ENCODE measurements at regions not wholly inside any gene's neighbourhood (a gene's known extent, or its start where the extent isn't known, plus 50 kb on each side); places are given as distances from the start of the nearest gene placed in this dataset.

GRCh38 chr18:46356278-46357033 lies 252.3 kb downstream of the HAUS1 start:
- DNase-seq, result no peak
- TF ChIP-seq EZH2phosphoT487 (IDR thresholded peaks at IDR 0.05; ENCODE audit: insufficient read depth, low read depth), result no peak
- no peak for TF ChIP-seq EZH2 (IDR thresholded peaks at IDR 0.05; ENCODE audit: insufficient read depth, poor library complexity, severe bottlenecking)

GRCh38 chr18:46360102-46360699 lies 256.0 kb downstream of the HAUS1 start:
- WGBS, 2 experiments (ENCODE audit: low coverage in 1 of 2, low lambda C conversion rate in 2 of 2, missing lambda C conversion rate in 2 of 2), result 34 to 53% methylated on average over 3 to 4 of the region's 4 CpGs
- Histone ChIP-seq H3K9me3 (ENCODE audit: low read depth) (no peaks in the 10 kb centered on the region), H3K9me2 (ENCODE audit: insufficient read depth) (no peaks in the 10 kb centered on the region), H2AFZ (no peak overlapping the region), H3K27me3 (replicated peaks; ENCODE audit: insufficient read depth) (no peaks in the 10 kb centered on the region; the same call in 1 of the 2 replicates), H3K4me1 (ENCODE audit: insufficient read depth) (no peaks in the 10 kb centered on the region), H3K27ac (no peak overlapping the region), H3K36me3 (ENCODE audit: low read depth) (no peaks in the 10 kb centered on the region), H3K4me2 (ENCODE audit: unreplicated experiment) (no peak overlapping the region), H3K4me3 (no peak overlapping the region), H3K9ac (no peak overlapping the region), H4K20me1 (ENCODE audit: insufficient read depth) (no peaks in the 10 kb centered on the region), H3F3A (ENCODE audit: insufficient read depth) (no peaks in the 10 kb centered on the region), H3K79me2 (ENCODE audit: insufficient read depth) (no peaks in the 10 kb centered on the region)
- DNase-seq, result no peak
- TF ChIP-seq EZH2 (IDR thresholded peaks at IDR 0.05; ENCODE audit: insufficient read depth, poor library complexity, severe bottlenecking) (no peak), EZH2phosphoT487 (IDR thresholded peaks at IDR 0.05; ENCODE audit: insufficient read depth, low read depth) (no peak)
- in situ Hi-C loops (cut with MboI), result no loop called here

More at GRCh38 chr18:46356278-46357033, 252.3 kb downstream of the HAUS1 start:
- H3K4me2 ChIP-seq (ENCODE audit: unreplicated experiment), result no peak overlapping the region
- no peaks in the 10 kb centered on the region for H3K9me3 ChIP-seq (ENCODE audit: low read depth)
- no peaks in the 10 kb centered on the region for H3K4me1 ChIP-seq (ENCODE audit: insufficient read depth)
- no peaks in the 10 kb centered on the region for H3F3A ChIP-seq (ENCODE audit: insufficient read depth)
- no peaks in the 10 kb centered on the region for H3K79me2 ChIP-seq (ENCODE audit: insufficient read depth)
- WGBS, 2 experiments (ENCODE audit: low coverage in 1 of 2, low lambda C conversion rate in 2 of 2, missing lambda C conversion rate in 2 of 2), result 44 to 48% methylated on average over 9 of the region's 9 CpGs
- H3K9me2 ChIP-seq (ENCODE audit: insufficient read depth), result no peaks in the 10 kb centered on the region
- H3K27me3 ChIP-seq (replicated peaks; ENCODE audit: insufficient read depth), result no peaks in the 10 kb centered on the region; the same call in 1 of the 2 replicates
- no peaks in the 10 kb centered on the region for H4K20me1 ChIP-seq (ENCODE audit: insufficient read depth)
- no peak overlapping the region for H3K4me3 ChIP-seq
- H3K9ac ChIP-seq, result no peak overlapping the region
- in situ Hi-C loops (cut with MboI), result no loop called here
- no peaks in the 10 kb centered on the region for H3K36me3 ChIP-seq (ENCODE audit: low read depth)
- no peak overlapping the region for H3K27ac ChIP-seq
- H2AFZ ChIP-seq, result no peak overlapping the region

- in situ Hi-C loops (cut with MboI), result no loop called here
Measured at GRCh38 chr18:46360866-46361265, 256.7 kb downstream of the HAUS1 start.

GRCh38 chr18:46362533-46362932 lies 258.3 kb downstream of the HAUS1 start:
- 38 to 47% methylated on average over 4 of the region's 4 CpGs for WGBS, 2 experiments (ENCODE audit: low coverage in 1 of 2, low lambda C conversion rate in 2 of 2, missing lambda C conversion rate in 2 of 2)
- DNase-seq, result no peak
- in situ Hi-C loops (cut with MboI), result no loop called here

More at GRCh38 chr18:46360866-46361265, 256.7 kb downstream of the HAUS1 start:
- Histone ChIP-seq H3K36me3 (ENCODE audit: low read depth) (no peaks in the 10 kb centered on the region), H3K9me3 (ENCODE audit: low read depth) (no peaks in the 10 kb centered on the region), H3F3A (ENCODE audit: insufficient read depth) (no peaks in the 10 kb centered on the region), H3K4me1 (ENCODE audit: insufficient read depth) (no peaks in the 10 kb centered on the region), H3K27me3 (replicated peaks; ENCODE audit: insufficient read depth) (no peaks in the 10 kb centered on the region; the same call in 1 of the 2 replicates), H4K20me1 (ENCODE audit: insufficient read depth) (no peaks in the 10 kb centered on the region), H3K27ac (no peak overlapping the region), H2AFZ (no peak overlapping the region), H3K79me2 (ENCODE audit: insufficient read depth) (no peaks in the 10 kb centered on the region), H3K4me3 (no peak overlapping the region), H3K9ac (no peak overlapping the region), H3K4me2 (ENCODE audit: unreplicated experiment) (no peak overlapping the region), H3K9me2 (ENCODE audit: insufficient read depth) (no peaks in the 10 kb centered on the region)
- 0 to 4% methylated on average over 3 of the region's 3 CpGs for WGBS, 2 experiments (ENCODE audit: low coverage in 1 of 2, low lambda C conversion rate in 2 of 2, missing lambda C conversion rate in 2 of 2)
- DNase-seq, result no peak
- TF ChIP-seq EZH2 (IDR thresholded peaks at IDR 0.05; ENCODE audit: insufficient read depth, poor library complexity, severe bottlenecking) (no peak), EZH2phosphoT487 (IDR thresholded peaks at IDR 0.05; ENCODE audit: insufficient read depth, low read depth) (no peak)

More at GRCh38 chr18:46362533-46362932, 258.3 kb downstream of the HAUS1 start:
- no peaks in the 10 kb centered on the region for H3K9me2 ChIP-seq (ENCODE audit: insufficient read depth)
- H4K20me1 ChIP-seq (ENCODE audit: insufficient read depth), result no peaks in the 10 kb centered on the region
- H3K27ac ChIP-seq, result no peak overlapping the region
- no peak overlapping the region for H3K4me3 ChIP-seq
- H3K79me2 ChIP-seq (ENCODE audit: insufficient read depth), result no peaks in the 10 kb centered on the region
- H3K36me3 ChIP-seq (ENCODE audit: low read depth), result no peaks in the 10 kb centered on the region
- no peak overlapping the region for H2AFZ ChIP-seq
- H3K9ac ChIP-seq, result no peak overlapping the region
- peaks cover 1% of the 10 kb centered on the region; the same call in 1 of the 2 replicates for H3K27me3 ChIP-seq (replicated peaks; ENCODE audit: insufficient read depth)
- H3K4me2 ChIP-seq (ENCODE audit: unreplicated experiment), result no peak overlapping the region
- H3K4me1 ChIP-seq (ENCODE audit: insufficient read depth), result no peaks in the 10 kb centered on the region
- no peaks in the 10 kb centered on the region for H3F3A ChIP-seq (ENCODE audit: insufficient read depth)
- TF ChIP-seq EZH2phosphoT487 (IDR thresholded peaks at IDR 0.05; ENCODE audit: insufficient read depth, low read depth) (no peak), EZH2 (IDR thresholded peaks at IDR 0.05; ENCODE audit: insufficient read depth, poor library complexity, severe bottlenecking) (no peak)
- H3K9me3 ChIP-seq (ENCODE audit: low read depth), result no peaks in the 10 kb centered on the region
